HG02981 (cell line): ENCODE measurements at regions not wholly inside any gene's neighbourhood (a gene's known extent, or its start where the extent isn't known, plus 50 kb on each side); places are given as distances from the start of the nearest gene placed in this dataset.

Experiments used
- ATAC-seq: cut with Tn5 transposase; IDR thresholded peaks from one replicate; pipeline ENCODE4 v1.9.1; 2021; ENCODE audit warnings: mild to moderate bottlenecking, moderate library complexity; ENCODE audit not compliant: unreplicated experiment

GRCh38 chr17:56648321-56648720, 54.8 kb downstream of the NOG start:
- no peak for ATAC-seq

GRCh38 chr17:56648806-56649205, 55.3 kb downstream of the NOG start:
- ATAC-seq = no peak

- ATAC-seq = no peak
Measured at GRCh38 chr17:56652628-56653027, 59.1 kb downstream of the NOG start.

GRCh38 chr17:56653877-56654276, 60.4 kb downstream of the NOG start:
- ATAC-seq = peak; percentile 99

GRCh38 chr17:56656701-56657327, 63.3 kb downstream of the NOG start:
- ATAC-seq = no peak

GRCh38 chr17:56658648-56659047, 65.1 kb downstream of the NOG start:
- ATAC-seq = no peak

- no peak for ATAC-seq
Measured at GRCh38 chr17:56659622-56660021, 66.1 kb downstream of the NOG start.

GRCh38 chr17:56661906-56662305, 68.4 kb downstream of the NOG start:
- ATAC-seq = no peak

GRCh38 chr17:56665864-56666263, 72.4 kb downstream of the NOG start:
- ATAC-seq = no peak

GRCh38 chr17:56667925-56668458, 74.5 kb downstream of the NOG start:
- no peak for ATAC-seq

GRCh38 chr17:56672195-56672594, 78.7 kb downstream of the NOG start:
- no peak for ATAC-seq

- no peak for ATAC-seq
Measured at GRCh38 chr17:56674401-56674925, 81.0 kb downstream of the NOG start.

- ATAC-seq = no peak
Measured at GRCh38 chr17:56675876-56676660, 82.6 kb downstream of the NOG start.

- no peak for ATAC-seq
Measured at GRCh38 chr17:56676810-56677209, 83.3 kb downstream of the NOG start.

- ATAC-seq = no peak
Measured at GRCh38 chr17:56678249-56679114, 85.0 kb downstream of the NOG start.

GRCh38 chr17:56679115-56679776, 85.7 kb downstream of the NOG start:
- no peak for ATAC-seq

GRCh38 chr17:56679777-56680422, 86.4 kb downstream of the NOG start:
- no peak for ATAC-seq

GRCh38 chr17:56680676-56681075, 87.2 kb downstream of the NOG start:
- no peak for ATAC-seq

- no peak for ATAC-seq
Measured at GRCh38 chr17:56681561-56682266, 88.2 kb downstream of the NOG start.
